GM21360 (cell line): ENCODE measurements at regions not wholly inside any gene's neighbourhood (a gene's known extent, or its start where the extent isn't known, plus 50 kb on each side); places are given as distances from the start of the nearest gene placed in this dataset.
"Not testable (repeated sequence)": the region's sequence is repeated elsewhere in the genome, so short reads cannot be mapped to it uniquely, and the experiment has no call there.

Experiments
- ATAC-seq: cut with Tn5 transposase; IDR thresholded peaks from one replicate; pipeline ENCODE4 v1.9.1; 2021; ENCODE audit warnings: mild to moderate bottlenecking, moderate library complexity; ENCODE audit not compliant: unreplicated experiment

- not testable (repeated sequence) for ATAC-seq
These were observed 72.1 kb downstream of the OGFRL1 start for GRCh38 chr6:71360556-71361335.

- no peak for ATAC-seq
These were observed 76.4 kb downstream of the OGFRL1 start for GRCh38 chr6:71364889-71365542.

DNA sequence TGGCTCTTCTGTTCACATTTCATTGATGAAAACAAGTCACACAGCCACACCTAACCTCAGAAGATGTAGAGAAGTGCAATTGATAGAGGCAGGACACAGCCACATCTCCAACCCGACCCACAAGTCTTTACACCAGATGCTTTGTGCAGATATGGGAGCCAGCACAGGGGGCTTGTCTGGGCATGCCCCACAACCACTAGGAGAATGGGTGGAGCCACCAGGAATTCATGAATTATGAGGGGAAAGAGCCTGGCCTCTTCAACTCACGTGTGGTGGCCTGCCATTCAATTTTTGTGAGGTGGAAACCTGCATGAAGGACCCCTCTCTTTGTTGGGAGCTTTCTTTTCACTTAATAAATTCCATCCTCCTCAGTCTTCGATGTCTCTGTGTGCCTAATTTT, 79.1 kb downstream of the OGFRL1 start:
- ATAC-seq = no peak

GRCh38 chr6:71368284-71368683, 79.7 kb downstream of the OGFRL1 start:
- no peak for ATAC-seq

DNA sequence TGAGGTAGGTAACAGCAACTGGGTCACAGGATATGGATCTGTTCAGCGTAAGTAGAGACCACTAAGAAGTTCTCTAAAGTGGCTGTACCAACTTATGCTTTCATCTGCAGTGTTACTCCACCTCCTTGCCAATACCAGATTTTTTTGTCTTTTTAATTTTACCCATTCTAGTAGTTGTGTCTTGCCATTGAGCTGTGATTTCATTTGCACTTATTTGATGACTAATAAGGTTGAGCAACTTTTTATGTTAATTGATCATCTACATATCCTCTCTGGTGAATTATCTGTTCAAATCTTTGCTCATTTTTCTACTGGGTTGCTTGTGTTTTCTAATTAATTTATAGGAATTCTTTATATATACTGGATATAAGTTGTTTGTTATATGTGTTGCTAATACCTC, 82.9 kb downstream of the OGFRL1 start:
- no peak for ATAC-seq

- ATAC-seq = no peak
These were observed 85.3 kb downstream of the OGFRL1 start for GRCh38 chr6:71373943-71374342.

DNA sequence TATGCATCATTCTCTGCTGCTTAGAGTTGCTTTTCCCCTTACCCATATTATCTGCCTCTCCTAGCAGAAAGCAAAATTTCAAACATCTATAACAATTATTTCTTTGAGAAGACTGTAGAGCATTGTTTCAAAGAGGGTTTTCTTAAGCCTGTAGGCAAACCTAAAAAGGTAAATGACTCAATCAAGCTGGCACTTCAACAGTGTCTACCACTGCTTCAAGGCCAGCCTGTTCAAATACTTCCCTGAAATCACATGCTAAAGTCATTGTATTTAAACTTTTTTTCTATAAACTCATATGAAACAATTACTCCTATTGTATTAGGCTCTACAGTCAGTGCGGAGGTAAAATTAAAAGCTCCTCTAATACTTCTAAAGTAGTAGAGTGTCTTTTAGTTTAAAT, 87.1 kb downstream of the OGFRL1 start:
- no peak for ATAC-seq

GRCh38 chr6:71376830-71377229, 88.2 kb downstream of the OGFRL1 start:
- no peak for ATAC-seq

- no peak for ATAC-seq
These were observed 94.9 kb downstream of the OGFRL1 start for GRCh38 chr6:71383476-71383875.

GRCh38 chr6:71383901-71384489, 95.4 kb downstream of the OGFRL1 start:
- ATAC-seq = no peak

DNA sequence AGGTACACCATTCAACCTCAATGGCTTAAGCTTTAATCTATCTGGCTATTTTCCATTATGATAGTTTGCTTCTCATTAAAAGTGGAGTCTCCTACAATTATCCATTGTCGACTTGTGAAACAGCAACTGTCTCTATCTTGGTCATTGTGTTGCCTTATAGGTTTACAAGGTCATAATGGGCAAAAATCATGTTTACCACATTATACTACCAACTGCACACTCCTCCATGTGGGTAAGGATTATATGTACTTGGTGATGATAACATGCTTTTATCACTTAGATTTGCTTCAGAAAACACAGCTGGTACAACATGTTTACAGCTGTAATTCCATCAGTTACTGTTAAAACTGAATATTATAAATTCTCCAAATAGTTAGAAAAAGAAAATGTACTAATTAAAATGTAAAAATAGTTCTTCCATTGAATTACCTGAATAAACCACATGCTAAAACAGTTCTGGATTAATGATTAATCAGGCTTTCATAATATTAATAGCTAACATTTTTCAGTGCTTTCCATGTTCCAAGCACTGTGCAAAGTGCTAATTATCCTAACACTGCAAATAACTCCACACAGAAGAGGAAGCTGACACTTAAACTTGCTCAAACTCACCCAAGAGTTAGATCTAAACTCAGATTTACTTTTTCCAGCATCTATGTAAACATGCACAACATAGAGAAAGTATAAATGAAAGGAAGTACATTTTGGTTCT, 96.7 kb downstream of the OGFRL1 start:
- no peak for ATAC-seq

GRCh38 chr6:71386215-71386614, 97.6 kb downstream of the OGFRL1 start:
- no peak for ATAC-seq

GRCh38 chr6:71387179-71387578, 98.6 kb downstream of the OGFRL1 start:
- ATAC-seq = no peak

DNA sequence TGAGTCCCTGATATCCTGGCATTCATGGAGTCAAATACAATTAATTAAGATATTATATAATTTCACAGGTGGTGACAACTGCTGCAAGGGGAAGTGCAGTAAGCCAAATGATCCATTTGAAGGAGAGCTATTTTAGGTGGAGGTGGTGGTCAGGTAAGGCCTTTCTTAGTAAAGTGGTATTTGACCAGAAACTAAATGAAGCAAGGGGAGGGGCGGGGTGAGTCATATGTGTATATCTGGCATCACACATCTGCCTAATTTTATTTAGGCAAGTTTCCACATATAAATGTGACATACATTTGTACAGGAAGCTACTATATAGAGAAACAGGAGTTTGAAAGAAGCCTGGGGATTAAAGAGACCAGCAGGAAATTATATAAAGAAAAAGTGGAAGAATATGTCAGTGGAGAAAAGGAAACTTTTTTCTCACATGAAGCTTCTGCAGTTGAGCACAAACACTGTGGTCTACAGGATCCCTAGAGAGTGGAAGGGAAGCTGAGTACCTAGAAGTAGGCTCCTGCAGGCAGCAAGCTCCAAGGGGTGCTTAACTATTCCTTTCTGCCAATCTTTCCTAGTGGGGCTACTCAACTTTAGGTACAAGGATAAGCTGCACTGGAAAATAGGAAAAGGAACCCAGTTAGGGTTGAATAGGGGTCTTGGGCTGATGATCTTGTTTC, 99.6 kb downstream of the OGFRL1 start:
- peak; percentile 51 for ATAC-seq

GRCh38 chr6:71388856-71389527, 100.4 kb downstream of the OGFRL1 start:
- ATAC-seq = no peak

DNA sequence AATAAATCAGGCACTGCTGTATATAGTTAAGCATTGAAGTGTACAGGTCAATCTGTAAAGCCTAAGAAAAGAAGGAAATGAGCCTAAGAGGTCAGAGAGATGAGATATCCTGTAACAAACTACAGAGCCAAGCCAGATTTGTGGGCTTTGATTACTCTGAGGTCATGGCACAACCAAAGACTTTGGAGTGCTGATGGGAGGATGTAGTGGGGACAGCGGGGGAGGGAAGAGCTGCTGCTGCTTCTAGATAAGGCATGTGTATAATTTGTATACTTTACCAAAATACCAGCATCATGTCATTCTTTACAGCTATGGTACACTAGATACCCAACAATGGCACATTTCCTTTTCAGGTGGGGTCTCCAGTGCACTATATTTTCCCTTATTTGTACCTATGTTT, 102.5 kb downstream of the OGFRL1 start:
- ATAC-seq = no peak

- ATAC-seq = no peak
These were observed 103.7 kb downstream of the OGFRL1 start for GRCh38 chr6:71392276-71392675.

DNA sequence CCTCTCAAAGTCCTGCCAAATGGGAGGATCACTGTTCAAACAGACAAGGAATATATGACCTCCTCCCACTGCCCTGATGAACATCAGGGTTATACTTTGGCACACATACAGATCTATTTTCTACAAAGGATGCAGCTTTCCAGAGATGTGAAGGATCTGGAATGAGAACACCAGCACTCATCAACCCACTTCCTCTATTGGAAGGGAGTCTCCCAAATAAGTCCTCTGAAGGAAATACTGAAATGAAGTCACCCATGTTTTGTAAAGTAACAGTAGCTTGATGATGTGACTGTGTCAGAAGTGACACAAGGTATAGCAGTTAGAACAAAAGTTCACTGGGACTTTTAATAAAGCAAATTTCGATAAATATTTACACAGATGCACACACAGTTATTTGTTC, 104.9 kb downstream of the OGFRL1 start:
- ATAC-seq = no peak

DNA sequence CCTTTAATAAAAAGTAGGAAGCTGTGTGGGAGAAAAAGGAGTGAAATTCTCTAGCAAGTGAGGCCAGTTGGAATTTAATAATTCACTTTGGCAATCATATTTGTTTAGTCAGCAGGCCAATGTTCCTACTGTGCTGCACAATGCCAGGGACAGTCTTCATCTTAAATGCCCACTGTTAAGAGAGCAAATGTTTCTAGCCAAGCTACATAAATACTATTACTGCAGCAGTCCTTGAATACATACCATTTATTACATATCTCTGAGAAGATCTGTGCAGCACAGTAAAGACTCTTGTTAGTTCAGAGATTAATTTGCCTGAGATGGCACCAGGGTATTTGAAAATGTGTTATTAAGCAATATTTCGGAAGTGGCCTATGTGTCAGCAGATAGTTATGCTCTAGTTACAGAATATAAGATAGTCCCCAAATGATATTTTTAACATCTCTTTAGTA, 105.4 kb downstream of the OGFRL1 start:
- ATAC-seq = no peak

GRCh38 chr6:71394926-71395325, 106.3 kb downstream of the OGFRL1 start:
- no peak for ATAC-seq
